ENCODE measurements at regions not wholly inside any gene's neighbourhood (a gene's known extent, or its start where the extent isn't known, plus 50 kb on each side); places are given as distances from the start of the nearest gene placed in this dataset.

DNA sequence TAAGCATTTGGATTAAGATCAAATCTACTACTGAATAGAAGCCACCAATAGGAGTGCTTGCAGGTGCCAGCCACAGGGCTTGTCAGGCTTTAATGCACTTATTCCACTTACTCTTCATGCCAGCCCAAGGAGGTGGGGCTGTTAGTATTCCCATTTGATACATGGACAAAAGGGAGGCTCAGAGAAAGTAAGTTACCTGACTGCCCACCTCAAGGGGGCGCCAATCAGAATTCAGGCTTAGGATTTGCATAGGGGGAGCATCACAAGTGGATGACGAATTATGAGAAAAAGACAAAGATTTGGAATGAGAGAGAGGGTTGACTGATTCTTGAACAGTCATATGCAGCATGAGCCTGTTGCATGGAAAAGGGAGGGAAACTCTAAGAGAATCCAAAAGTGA is 188.4 kb upstream of the TSHZ2 start:
- H2AFZ ChIP-seq (ENCODE audit: low read depth, low read length): no peak overlapping the region
- no peak overlapping the region for H3K4me3 ChIP-seq (ENCODE audit: low read length)
- no peaks in the 10 kb centered on the region for H3K79me2 ChIP-seq (ENCODE audit: low read length)
- no peaks in the 10 kb centered on the region for H3K4me1 ChIP-seq (ENCODE audit: low read length)
- no peaks in the 10 kb centered on the region for H3K9me3 ChIP-seq (ENCODE audit: insufficient read depth, low read length)
- no peak overlapping the region for H3K4me2 ChIP-seq (ENCODE audit: low read length)
- H3K9ac ChIP-seq (ENCODE audit: low read length): no peak overlapping the region
- H3K27ac ChIP-seq (ENCODE audit: low read length): no peak overlapping the region
- H3K27me3 ChIP-seq (ENCODE audit: low read depth, low read length): peaks cover 26% of the 10 kb centered on the region
- TF ChIP-seq, protein P1, sequence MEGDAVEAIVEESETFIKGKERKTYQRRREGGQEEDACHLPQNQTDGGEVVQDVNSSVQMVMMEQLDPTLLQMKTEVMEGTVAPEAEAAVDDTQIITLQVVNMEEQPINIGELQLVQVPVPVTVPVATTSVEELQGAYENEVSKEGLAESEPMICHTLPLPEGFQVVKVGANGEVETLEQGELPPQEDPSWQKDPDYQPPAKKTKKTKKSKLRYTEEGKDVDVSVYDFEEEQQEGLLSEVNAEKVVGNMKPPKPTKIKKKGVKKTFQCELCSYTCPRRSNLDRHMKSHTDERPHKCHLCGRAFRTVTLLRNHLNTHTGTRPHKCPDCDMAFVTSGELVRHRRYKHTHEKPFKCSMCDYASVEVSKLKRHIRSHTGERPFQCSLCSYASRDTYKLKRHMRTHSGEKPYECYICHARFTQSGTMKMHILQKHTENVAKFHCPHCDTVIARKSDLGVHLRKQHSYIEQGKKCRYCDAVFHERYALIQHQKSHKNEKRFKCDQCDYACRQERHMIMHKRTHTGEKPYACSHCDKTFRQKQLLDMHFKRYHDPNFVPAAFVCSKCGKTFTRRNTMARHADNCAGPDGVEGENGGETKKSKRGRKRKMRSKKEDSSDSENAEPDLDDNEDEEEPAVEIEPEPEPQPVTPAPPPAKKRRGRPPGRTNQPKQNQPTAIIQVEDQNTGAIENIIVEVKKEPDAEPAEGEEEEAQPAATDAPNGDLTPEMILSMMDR (IDR thresholded peaks at IDR 0.05; ENCODE audit: low read depth, low read length): peak; percentile 47
- TF ChIP-seq EZH2phosphoT487 (IDR thresholded peaks at IDR 0.05; ENCODE audit: low read depth): no peak
- H3K36me3 ChIP-seq (replicated peaks; ENCODE audit: low read depth, low read length): no peaks in the 10 kb centered on the region
- H4K20me1 ChIP-seq (ENCODE audit: insufficient read depth, low read length): no peaks in the 10 kb centered on the region

DNA sequence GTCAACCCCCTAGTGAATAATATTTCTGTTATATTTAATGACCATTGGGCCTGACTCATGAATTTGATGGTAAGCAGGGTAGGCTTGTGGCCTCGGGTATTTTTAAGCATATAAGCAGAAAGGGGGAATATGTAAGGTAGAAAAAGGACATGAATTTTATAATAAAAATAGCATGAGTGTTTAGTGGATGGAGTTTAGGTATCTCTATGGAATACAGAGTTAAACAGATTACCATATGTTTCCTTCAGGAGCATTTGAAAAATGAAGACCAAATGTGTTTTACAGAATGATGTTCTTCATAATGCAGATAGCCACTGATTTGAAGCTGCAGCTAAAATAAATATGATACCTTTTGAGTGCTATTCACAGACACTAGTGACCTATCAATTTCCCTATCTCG is 191.7 kb upstream of the TSHZ2 start:
- Histone ChIP-seq H2AFZ (ENCODE audit: low read depth, low read length) (no peak overlapping the region), H3K36me3 (replicated peaks; ENCODE audit: low read depth, low read length) (no peaks in the 10 kb centered on the region), H3K4me3 (ENCODE audit: low read length) (no peak overlapping the region), H3K79me2 (ENCODE audit: low read length) (no peaks in the 10 kb centered on the region), H3K4me1 (ENCODE audit: low read length) (no peaks in the 10 kb centered on the region), H3K4me2 (ENCODE audit: low read length) (no peak overlapping the region), H4K20me1 (ENCODE audit: insufficient read depth, low read length) (no peaks in the 10 kb centered on the region), H3K27ac (ENCODE audit: low read length) (no peak overlapping the region), H3K9ac (ENCODE audit: low read length) (no peak overlapping the region), H3K27me3 (ENCODE audit: low read depth, low read length) (peaks cover 42% of the 10 kb centered on the region), H3K9me3 (ENCODE audit: insufficient read depth, low read length) (no peaks in the 10 kb centered on the region)
- no peak for TF ChIP-seq EZH2phosphoT487 (IDR thresholded peaks at IDR 0.05; ENCODE audit: low read depth)
- TF ChIP-seq, protein P1 (IDR thresholded peaks at IDR 0.05; ENCODE audit: low read depth, low read length): no peak

DNA sequence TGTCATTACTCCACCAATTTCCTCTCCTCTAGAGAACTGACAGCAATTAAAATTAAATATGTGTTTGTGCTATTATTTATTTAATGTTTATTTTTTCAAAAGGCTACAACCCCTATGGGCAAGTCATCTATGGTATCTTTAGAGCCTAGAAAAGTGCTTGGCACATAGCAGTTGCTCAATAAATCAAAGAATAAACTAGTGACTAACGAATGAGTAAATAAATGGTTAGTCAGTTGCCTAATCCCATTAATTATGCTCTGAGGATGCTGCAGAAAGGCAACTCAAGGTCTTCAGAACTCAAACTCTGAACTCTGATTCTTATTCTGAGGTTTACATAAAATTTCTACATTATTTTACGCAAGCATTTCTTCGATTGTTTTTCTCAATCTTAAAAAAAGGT is 193.0 kb upstream of the TSHZ2 start:
- no peak overlapping the region for H3K4me2 ChIP-seq (ENCODE audit: low read length)
- peaks cover 48% of the 10 kb centered on the region for H3K27me3 ChIP-seq (ENCODE audit: low read depth, low read length)

DNA sequence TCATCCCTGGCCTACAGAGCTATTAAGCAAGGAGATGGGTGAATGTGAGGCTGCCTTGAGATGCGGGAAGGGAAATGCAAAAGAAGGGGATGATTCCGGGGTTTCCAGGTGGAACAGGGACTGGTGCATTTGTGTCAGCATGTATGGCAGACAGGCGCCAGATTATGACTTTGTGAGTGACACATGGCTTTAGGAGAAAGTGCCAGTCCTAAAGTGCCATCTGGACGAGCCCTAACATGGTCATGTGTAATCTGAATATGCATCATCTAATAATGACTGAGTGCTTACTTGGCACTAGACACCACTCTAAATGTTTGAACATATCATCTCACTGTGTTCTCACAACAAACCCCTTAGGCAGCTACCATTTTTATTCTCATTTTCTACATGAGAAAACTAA is 195.0 kb upstream of the TSHZ2 start:
- Histone ChIP-seq H3K4me2 (ENCODE audit: low read length) (no peak overlapping the region), H3K79me2 (ENCODE audit: low read length) (no peaks in the 10 kb centered on the region)

More for the DNA sequence above, 193.0 kb upstream of the TSHZ2 start:
- Histone ChIP-seq H3K36me3 (replicated peaks; ENCODE audit: low read depth, low read length) (no peaks in the 10 kb centered on the region), H3K4me1 (ENCODE audit: low read length) (peaks cover 5% of the 10 kb centered on the region), H3K4me3 (ENCODE audit: low read length) (no peak overlapping the region), H4K20me1 (ENCODE audit: insufficient read depth, low read length) (no peaks in the 10 kb centered on the region), H2AFZ (ENCODE audit: low read depth, low read length) (no peak overlapping the region), H3K9ac (ENCODE audit: low read length) (no peak overlapping the region), H3K9me3 (ENCODE audit: insufficient read depth, low read length) (no peaks in the 10 kb centered on the region), H3K79me2 (ENCODE audit: low read length) (no peaks in the 10 kb centered on the region), H3K27ac (ENCODE audit: low read length) (no peak overlapping the region)
- no peak for TF ChIP-seq EZH2phosphoT487 (IDR thresholded peaks at IDR 0.05; ENCODE audit: low read depth)
- TF ChIP-seq, protein P1 (IDR thresholded peaks at IDR 0.05; ENCODE audit: low read depth, low read length): no peak

More for the DNA sequence above, 195.0 kb upstream of the TSHZ2 start:
- Histone ChIP-seq H3K9me3 (ENCODE audit: insufficient read depth, low read length) (no peaks in the 10 kb centered on the region), H3K27ac (ENCODE audit: low read length) (no peak overlapping the region), H4K20me1 (ENCODE audit: insufficient read depth, low read length) (no peaks in the 10 kb centered on the region), H3K36me3 (replicated peaks; ENCODE audit: low read depth, low read length) (no peaks in the 10 kb centered on the region), H3K4me1 (ENCODE audit: low read length) (peaks cover 5% of the 10 kb centered on the region), H3K4me3 (ENCODE audit: low read length) (no peak overlapping the region), H3K27me3 (ENCODE audit: low read depth, low read length) (peaks cover 48% of the 10 kb centered on the region), H3K9ac (ENCODE audit: low read length) (no peak overlapping the region), H2AFZ (ENCODE audit: low read depth, low read length) (no peak overlapping the region)
- TF ChIP-seq EZH2phosphoT487 (IDR thresholded peaks at IDR 0.05; ENCODE audit: low read depth): no peak
- TF ChIP-seq, protein P1 (IDR thresholded peaks at IDR 0.05; ENCODE audit: low read depth, low read length): no peak
